HG02973 (cell line): ENCODE measurements at regions not wholly inside any gene's neighbourhood (a gene's known extent, or its start where the extent isn't known, plus 50 kb on each side); places are given as distances from the start of the nearest gene placed in this dataset.
A peak's percentile ranks its signal among the peaks of the same experiment; 100 is the strongest.

ENCODE experiments used
- ATAC-seq: cut with Tn5 transposase; IDR thresholded peaks from one replicate; pipeline ENCODE4 v1.9.1; 2021; ENCODE audit warnings: moderate library complexity; ENCODE audit not compliant: unreplicated experiment

DNA sequence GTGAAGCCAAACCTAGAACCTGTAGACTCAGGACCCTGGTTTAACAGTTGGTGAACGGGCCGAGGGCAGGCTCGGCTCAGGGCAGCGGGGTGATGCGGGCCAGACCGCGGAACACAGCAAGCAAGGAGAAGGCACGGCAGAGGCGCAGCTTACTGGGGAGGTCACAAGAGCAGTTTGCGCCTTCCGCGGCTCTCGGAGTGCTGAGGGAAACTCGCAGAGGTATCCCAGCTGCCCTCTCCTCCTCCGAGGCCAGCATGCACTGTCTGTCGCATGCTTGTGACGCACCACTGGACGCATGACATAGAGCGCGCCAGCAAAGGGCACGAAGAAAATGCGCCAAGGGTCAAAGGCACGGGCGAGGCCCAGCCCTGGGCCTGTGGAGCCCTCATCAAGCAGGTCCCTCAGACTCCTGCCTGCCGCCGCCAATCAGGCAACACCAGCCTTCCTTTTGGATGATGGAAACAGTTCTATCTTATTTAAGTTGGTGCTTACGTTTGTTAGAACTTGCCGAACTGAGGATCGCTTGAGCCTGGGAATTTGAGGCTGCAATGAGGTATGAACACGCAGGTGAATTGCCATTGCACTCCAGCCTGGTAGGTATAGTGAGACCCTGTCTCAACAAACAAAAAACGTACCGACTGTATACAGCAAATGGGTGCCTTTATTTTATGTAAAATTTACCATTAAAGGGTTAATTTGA is 574.3 kb upstream of the GHITM start:
- ATAC-seq: no peak

DNA sequence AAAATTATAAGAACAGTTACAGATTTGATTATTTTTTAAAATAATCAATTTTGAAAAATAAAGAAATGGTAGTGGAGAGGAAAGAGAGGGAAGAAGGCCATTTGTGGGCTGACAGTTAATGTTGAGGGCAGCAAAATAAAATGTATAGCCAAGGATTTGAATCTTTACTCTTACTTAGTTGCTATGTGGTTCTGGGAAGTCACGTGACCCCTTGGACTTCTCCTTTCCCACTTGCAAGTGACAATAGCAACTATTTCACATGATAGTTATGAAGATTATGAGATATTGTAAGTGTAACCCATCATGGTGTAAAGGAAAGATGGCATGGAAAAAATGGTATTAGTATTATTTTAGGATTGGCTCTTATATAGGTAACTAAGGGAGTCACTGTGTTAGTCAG is 567.3 kb upstream of the GHITM start:
- no peak for ATAC-seq

DNA sequence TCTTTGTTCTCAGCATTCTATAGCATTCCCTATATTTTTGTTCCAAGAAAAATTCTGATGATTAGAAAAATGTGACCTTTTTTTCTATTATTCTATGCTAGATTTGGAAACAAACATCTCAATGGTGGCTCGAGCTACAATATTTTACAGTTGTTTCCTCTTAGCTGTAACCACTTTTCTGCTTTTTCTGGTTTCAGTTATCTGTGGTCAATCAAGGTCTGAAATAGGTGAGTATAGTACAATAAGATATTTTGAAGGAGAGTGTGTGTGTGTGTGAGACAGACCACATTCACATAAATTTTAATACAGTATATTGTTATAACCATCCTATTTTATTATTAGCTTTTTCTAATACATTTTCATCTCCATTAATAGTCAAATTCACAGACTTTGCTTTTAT is 564.5 kb upstream of the GHITM start:
- ATAC-seq: no peak

DNA sequence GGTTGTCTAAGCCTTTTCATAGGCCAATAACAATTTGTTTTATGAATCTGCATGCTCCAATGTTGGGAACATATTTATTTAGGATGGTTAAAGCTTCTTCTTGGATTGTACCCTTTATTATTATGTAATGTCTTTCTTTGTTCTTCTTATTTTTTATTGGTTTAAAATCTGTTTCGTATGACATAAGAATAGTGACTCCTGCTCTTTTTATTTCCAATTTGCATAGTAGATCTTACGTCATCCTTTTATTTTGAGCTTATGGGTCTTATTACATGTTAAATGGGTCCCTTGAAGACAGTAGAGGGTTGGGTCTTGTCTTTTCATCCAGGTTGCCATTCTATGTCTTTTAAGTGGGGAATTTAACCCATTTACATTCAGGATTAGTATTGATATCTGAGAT is 561.9 kb upstream of the GHITM start:
- ATAC-seq: no peak

DNA sequence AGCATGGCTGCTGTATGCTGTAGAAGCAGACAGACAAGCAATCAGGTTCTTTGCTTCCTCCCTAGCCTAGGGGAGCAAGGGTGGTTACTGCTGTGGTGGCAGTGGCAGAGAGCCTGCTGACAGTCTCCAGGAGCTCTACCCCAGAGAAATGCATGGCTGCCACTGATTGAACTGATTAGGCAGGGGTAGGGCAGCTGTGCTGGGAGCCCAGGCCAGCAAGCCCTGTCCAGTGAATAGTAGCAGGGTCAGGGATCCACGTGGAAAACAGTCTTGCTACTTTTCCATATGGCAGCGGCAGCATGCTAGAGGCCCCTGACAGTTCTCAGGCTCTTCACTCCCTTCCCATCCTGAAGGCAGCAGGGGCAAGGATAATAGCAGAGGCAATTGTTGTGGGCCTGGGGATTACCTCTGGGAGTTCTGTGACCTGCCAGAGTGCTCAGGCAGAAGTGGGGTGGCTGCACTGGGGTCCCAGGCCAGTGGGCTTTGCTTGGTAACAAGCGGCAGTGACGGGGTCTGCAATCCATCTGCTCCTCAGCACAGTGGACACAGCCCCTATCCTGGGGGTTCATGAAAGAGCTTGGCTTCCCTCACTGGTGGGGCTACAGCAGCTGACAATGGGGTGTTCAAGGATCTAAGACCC is 558.8 kb upstream of the GHITM start:
- ATAC-seq: no peak

DNA sequence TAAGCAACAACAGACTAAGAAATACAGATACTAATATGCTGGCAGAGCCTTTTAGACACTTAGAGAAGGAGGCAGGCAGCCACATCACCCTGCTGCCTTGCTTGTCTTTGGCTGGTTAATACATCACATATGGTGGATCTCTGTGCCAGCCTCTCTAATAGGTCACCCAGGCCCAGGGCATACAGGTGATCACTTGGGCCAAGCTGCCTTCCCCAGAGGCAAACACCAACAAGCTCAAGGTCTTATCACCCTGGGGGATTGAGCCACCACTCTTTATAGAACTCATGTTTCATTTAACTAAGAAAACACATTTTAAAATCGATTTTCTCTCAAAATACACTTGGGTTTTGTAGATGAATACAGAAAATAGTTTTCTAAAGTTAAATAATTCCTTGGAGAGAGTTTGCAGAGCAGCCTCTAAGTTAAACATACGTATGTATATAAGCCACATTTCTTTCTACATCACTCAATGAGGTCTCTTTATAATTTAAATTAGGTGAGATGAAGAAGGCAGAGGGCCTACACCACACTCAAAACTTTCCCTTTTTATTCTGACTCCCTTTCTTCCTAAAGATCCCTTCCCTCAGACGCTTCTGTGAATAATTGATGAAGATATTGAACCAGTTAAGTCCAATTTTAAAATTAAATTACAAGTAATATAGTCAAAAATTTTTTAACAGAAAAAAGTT is 556.8 kb upstream of the GHITM start:
- ATAC-seq: no peak

DNA sequence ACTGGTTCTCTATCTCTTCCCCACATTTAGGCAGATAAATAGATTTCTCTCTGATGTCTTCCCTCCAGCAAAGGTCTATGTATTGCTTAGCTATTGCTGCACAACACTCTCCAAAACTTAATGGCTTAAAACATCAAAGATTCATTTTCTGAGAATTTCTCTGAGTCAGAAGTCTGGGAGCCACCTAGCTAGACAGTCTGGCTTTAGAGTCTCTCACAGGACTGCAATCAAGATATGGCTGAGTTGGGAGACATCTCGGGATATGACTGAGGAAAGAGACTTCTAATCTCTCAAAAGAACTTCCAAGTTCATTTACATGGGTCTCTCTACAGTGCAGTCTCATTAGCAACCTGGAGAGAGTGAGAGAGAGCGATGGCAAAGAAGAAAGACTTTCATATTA is 553.6 kb upstream of the GHITM start:
- no peak for ATAC-seq

DNA sequence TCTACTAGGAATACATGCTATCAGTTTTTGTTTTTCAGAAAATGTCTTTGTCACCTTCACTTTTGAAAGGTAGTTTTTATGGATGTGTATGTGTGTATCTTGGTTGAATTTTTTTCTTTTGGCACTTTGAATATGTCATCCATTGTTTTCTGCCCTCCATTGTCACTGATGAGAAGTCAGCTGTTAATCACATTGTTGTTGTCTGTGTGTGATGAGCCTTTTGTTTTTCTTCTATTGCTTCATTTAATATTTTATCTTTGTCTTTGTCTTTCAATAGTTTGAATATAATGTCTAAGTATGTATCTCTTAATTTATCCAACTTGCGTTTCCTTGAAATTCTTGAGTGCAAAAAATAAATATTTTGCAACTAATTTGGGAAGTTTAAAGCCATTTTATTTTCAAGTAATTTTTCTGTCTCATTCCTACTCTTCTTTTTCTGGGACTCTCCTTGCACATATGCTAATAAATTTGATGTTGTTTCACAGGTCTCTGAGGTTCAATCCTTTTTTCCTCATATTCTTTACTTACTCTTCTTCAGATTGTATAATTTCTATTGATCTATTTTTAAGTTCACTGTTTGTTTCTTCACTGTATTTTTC is 546.9 kb upstream of the GHITM start:
- ATAC-seq: no peak

DNA sequence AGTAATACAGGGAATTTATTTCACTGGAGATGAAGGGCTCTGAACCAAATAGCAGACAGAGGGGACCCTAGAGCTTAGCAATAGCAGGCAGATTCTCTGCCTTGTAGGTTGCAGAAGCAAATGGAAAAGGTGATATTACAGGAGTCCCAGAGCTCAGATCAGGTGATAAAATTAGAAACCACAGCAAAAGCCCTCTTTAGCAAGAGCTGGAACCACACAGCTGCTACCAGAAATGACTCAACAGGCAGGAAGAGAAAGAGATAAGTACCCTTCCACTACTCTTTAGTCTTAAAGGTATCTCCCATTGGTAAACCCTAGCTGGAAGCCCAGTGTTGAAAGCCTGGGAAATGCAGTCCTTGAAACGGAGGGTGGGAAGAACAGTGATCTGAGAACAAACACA is 535.6 kb upstream of the GHITM start:
- peak; percentile 98 for ATAC-seq

DNA sequence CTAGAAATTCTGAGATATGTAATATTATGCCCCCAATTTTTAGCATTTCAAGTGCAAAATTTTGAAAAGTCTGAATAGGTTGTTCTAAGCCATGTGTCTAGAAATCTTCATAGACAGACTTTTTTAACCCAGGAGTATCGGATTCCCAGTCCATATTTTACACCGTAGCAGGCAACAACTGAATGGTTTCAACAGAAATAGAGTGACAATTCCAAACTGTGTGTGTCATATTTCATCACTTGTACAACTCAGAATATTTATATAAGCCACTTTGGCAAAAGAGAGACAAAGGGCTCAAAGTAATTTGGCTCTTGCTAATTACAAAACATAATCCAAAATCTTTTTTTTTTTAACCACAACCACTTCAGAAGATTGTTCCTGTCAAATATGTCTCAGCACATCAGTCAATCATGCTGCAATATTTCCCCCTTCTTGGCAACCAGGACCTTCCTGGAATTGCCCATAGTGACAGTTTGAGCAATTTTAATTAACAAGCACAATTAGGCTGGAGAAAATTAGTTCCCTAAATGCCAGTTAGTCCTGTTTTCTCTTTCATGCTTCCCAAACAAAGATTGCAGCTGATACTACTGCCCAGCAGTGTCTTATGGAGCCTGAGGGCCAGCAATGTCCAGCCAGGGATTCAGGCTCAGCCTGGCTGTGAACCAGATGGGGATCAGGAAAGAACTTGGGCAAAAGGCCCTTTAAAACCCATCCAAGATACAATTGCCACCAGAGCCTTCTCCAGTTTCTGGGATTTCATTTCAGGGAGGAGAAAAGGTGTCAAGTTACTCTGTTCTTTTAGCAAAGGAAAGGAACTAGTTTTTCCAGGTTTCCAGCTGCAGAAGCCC is 533.3 kb upstream of the GHITM start:
- no peak for ATAC-seq

DNA sequence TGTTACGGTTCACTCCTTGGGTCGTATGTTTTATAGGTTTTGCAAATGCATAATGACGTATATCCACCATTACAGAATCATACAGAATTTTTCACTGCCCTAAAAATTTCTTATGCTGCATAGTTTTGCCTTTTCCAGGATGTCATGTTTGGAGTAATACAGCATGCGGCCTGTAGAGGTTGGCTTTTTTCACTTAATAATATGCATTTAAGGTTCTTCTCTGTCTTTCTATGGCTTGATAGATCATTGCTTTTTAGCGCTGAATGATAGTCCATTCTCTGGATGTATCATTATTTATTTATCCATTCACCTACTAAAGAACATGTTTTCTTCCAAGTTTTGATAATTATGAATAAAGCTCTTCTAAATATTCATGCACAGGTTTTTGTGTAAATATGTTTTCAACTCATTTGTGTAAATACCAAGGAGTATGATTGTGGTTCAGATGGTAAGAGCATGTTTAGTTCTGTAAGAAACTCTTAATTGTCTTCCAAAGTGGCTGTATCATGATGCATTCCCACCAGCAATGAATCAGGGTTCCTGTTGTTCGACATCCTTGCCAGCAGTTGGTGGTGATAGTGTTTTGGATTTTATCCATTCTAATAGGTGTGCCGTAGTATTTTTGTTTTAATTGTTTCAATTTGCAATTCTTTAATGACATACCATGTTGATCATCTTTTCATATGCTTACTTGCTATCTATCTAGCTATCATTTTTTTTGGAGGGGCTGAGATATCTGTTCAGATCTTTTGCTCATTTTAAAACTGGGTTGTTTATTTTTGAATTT is 531.2 kb upstream of the GHITM start:
- no peak for ATAC-seq

DNA sequence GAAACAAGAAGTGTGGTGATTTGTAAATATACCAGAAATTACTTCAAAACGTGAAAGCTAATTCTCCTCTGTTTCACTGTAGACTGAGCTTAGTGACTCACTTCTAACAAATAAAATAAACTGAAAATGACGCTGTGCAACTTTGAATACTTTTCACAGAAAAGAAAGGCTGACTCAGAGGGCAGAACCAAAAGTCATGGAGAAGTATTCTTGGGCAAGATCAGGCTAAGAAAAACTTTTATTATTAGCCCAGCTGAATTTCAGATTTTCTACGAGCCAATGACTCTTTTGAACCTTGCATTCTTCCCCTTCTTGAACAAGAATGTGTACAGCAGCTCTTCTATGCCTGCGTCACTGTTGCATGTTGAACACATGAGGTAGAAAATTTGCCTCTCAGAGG is 527.3 kb upstream of the GHITM start:
- no peak for ATAC-seq

DNA sequence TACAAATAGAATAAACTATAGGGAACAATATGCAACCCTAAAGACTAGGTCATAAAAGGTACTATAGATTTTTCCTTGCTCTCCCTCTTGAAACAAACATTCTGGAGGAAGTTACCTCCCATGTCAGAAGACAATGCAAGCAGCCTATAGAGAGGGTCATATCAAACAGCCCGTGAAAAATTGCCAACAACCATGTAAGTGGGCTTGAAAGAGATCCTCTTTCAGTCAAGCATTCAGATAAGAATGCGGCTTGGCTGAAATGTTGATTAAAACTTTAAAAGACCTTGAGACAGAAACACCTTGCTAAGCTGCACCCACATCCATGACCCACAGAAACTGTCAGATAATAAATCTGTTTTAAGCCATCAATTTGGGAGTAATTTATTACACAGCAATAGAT is 526.6 kb upstream of the GHITM start:
- ATAC-seq: no peak

DNA sequence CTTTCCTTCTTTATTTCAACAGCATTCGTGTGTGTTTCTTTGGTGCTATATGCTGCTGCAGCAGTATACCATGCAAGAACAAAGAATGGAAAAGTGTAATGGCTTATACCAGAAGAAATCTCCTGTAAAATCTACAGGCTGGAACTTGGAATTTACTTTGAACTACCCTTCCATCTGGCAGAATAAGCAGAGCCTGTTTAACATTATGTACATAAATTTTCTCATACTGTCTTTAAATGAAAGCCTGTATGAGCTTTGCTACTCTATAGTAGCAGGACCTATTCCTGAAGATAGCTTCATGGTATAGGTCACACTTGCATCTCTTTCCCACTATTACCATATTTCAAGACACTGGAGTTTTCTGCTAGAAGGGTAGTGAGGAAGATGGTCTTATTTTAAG is 522.1 kb upstream of the GHITM start:
- ATAC-seq: no peak

DNA sequence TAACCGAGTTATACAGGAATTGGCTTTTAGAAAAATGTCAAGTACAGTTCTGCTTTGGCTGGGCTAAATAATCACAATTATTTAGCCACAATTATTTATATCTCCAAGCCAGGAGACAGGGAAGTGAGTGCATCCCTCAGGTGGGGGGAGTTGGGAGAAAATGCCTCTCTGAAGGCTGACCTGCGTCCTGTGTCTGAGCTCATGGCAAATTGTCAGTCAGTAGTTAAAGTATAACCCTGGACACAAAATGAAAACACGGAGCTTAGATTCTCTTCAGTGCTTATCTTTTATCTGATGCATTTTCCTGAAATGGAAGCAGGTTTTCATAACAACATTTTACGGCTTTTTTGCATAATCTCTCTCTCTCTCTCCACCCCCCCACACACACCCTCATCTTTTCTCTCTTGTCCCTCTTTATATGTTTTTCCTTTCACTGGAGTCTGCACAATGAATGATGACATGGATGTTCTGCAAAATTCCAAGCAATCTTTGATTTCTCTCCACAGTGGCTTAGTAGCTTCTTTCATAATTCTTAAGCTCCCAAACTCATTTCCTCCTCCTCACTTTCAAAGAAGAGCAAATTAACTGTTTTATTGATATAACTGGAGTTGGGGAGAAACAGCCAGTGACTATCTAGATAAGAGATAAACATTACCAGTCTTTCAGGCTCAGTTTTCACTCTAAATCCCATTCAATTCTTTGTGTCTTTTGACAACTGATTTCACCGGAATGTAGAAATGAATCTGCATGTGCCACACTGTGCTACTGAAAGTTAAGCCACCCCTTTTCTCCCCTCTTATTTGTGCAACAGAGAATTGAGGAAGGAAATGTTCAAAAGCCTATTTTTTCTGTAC is 521.4 kb upstream of the GHITM start:
- ATAC-seq: no peak

DNA sequence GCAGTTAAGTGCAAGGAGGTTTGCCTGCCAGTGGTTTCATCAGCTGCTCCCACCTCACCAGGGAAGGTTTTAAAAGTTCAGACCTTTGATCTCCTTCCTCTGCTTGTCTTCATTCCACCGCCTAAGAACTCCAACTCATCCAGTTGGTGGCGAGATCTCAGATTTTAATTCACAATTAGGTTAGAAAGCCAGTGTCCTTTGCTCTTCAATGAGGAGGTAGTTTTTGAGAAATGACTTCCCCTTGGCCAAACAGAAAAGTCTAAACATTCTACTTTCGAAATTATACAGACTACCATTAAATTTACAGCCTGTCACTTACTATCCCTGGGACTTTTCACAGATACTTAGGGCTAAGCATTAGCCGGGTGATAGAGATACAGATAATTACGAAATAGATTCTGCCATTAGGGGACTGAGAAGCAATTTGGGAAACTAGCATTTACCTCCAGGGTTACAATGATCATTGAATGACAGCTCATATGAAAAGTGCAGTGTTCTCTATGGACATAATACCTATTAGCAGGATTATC is 513.4 kb upstream of the GHITM start:
- ATAC-seq: no peak

DNA sequence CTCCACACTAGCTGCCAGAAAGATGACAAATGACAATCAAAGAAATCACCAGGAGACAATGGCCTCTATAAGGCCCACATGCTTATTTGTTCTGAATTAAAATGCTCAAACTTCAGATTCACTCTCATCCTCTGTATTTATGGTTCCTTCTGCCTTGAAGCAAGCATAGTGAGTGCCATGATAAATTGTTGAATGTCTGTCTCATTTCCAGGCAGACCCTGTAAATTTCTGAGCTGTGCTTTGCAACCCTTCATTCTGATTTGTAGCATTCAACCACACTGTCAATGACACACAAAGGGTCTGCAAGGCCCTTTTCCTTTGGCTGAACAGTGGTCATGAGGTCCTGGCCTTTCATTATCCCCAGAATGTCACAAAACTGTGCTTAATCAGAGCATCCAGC is 506.6 kb upstream of the GHITM start:
- ATAC-seq: no peak

DNA sequence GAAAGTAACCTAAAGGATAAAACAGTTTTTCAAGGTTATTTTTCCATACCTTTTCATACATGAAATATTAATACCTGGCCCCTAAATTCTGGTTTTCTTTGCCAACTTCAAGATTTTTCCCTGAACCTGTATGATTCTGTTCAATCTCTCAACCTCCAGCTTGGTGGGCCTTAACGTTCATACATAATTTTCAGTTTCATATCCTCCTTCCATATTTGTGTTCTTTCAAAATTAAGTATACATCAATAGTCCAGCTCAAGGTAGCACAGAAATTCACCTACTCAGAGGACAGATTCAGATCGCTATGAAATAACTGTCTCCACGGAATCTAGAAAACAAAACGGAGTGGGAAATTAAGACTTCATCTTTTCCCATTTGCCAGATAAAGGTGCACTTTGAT is 505.8 kb upstream of the GHITM start:
- ATAC-seq: no peak

DNA sequence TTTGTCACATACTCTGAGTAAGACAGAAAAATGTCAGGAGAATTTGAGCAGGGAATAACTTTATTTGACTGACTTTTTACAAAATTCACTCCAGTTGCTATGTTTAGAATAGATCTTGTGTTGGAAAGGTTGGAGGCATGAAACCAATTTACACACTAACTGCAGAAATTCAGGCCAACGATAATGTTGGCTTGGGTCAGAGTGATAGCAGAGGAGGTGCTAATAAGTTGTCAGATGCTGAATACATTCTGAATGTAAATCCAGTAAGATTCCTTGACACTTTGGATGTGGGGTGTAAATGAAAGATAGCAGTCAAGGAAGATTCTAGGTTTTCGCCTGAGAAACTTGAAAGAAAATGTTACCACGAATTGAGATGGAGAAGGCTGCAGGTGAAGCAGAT is 502.5 kb upstream of the GHITM start:
- no peak for ATAC-seq
